Muscle of leg (tissue), 3 donors: ENCODE measurements at regions not wholly inside any gene's neighbourhood (a gene's known extent, or its start where the extent isn't known, plus 50 kb on each side); places are given as distances from the start of the nearest gene placed in this dataset.

Experiments
- DNase-seq: peaks from one replicate; pipeline ENCODE4 v3.0.0; 2013
- H3K27ac ChIP-seq: one replicate; pipeline ENCODE4 v1.5.1; 2013; ENCODE audit warnings: mild to moderate bottlenecking, low read length, control low read depth
- H3K27me3 ChIP-seq: one replicate; pipeline ENCODE4 v1.6.1; 2013; ENCODE audit warnings: low read length; ENCODE audit not compliant: control insufficient read depth, insufficient read depth
- H3K36me3 ChIP-seq: one replicate; pipeline ENCODE4 v1.6.1; 2013; ENCODE audit warnings: low read length; ENCODE audit not compliant: control insufficient read depth, insufficient read depth
- H3K4me1 ChIP-seq: one replicate; pipeline ENCODE4 v1.6.1; 2013; ENCODE audit warnings: low read length; ENCODE audit not compliant: control insufficient read depth, insufficient read depth
- H3K4me3 ChIP-seq: one replicate; pipeline ENCODE4 v1.5.1; 2013; ENCODE audit warnings: low read length, control low read depth
- H3K9me3 ChIP-seq: replicated peaks from 2 replicates; pipeline ENCODE4 v1.6.1; 2013; ENCODE audit warnings: low read depth, low read length; ENCODE audit not compliant: control insufficient read depth
- WGBS: methylation state at CpG from one replicate; pipeline ENCODE4 v1.1.5; 2013; ENCODE audit warnings: missing lambda C conversion rate; ENCODE audit not compliant: insufficient coverage; 5-methylcytosine and 5-hydroxymethylcytosine counted together

GRCh38 chr1:221827307-221827642, 85.4 kb upstream of the DUSP10 start:
- H3K4me3 ChIP-seq: no peak overlapping the region
- no peaks in the 10 kb centered on the region for H3K36me3 ChIP-seq
- DNase-seq: no peak
- no peaks in the 10 kb centered on the region for H3K27me3 ChIP-seq
- no CpG with 5 or more reads among the region's 1 CpG for whole genome bisulfite sequencing
- no peak overlapping the region for H3K27ac ChIP-seq
- H3K4me1 ChIP-seq: peaks cover 3% of the 10 kb centered on the region
- no peaks in the 10 kb centered on the region for H3K9me3 ChIP-seq

GRCh38 chr1:221824909-221825308, 83.0 kb upstream of the DUSP10 start:
- no peak for DNase-seq
- Histone ChIP-seq H3K4me3 (no peak overlapping the region), H3K27me3 (no peaks in the 10 kb centered on the region), H3K9me3 (no peaks in the 10 kb centered on the region), H3K27ac (no peak overlapping the region), H3K4me1 (peaks cover 3% of the 10 kb centered on the region), H3K36me3 (no peaks in the 10 kb centered on the region)
- WGBS: 80% methylated on average over 1 of the region's 1 CpG

- no peak overlapping the region for H3K27ac ChIP-seq
- no peaks in the 10 kb centered on the region for H3K36me3 ChIP-seq
- no peak for DNase-seq
- H3K9me3 ChIP-seq: no peaks in the 10 kb centered on the region
- H3K4me1 ChIP-seq: peaks cover 3% of the 10 kb centered on the region
- WGBS: 91% methylated on average over 2 of the region's 2 CpGs
- no peak overlapping the region for H3K4me3 ChIP-seq
- H3K27me3 ChIP-seq: no peaks in the 10 kb centered on the region
These were observed 82.1 kb upstream of the DUSP10 start for GRCh38 chr1:221824025-221824424.

GRCh38 chr1:221823561-221823960, 81.7 kb upstream of the DUSP10 start:
- 100% methylated on average over 1 of the region's 1 CpG for WGBS
- no peaks in the 10 kb centered on the region for H3K36me3 ChIP-seq
- peaks cover 3% of the 10 kb centered on the region for H3K4me1 ChIP-seq
- DNase-seq: no peak
- no peak overlapping the region for H3K4me3 ChIP-seq
- H3K9me3 ChIP-seq: no peaks in the 10 kb centered on the region
- no peaks in the 10 kb centered on the region for H3K27me3 ChIP-seq
- H3K27ac ChIP-seq: no peak overlapping the region

- WGBS: 100% methylated on average over 1 of the region's 4 CpGs
- no peak overlapping the region for H3K27ac ChIP-seq
- peaks cover 3% of the 10 kb centered on the region for H3K4me1 ChIP-seq
- H3K27me3 ChIP-seq: no peaks in the 10 kb centered on the region
- no peaks in the 10 kb centered on the region for H3K9me3 ChIP-seq
- H3K4me3 ChIP-seq: no peak overlapping the region
- no peaks in the 10 kb centered on the region for H3K36me3 ChIP-seq
- DNase-seq: no peak
These were observed 81.3 kb upstream of the DUSP10 start for GRCh38 chr1:221823149-221823548.

GRCh38 chr1:221822591-221822990, 80.7 kb upstream of the DUSP10 start:
- no peaks in the 10 kb centered on the region for H3K27me3 ChIP-seq
- no peak for DNase-seq
- H3K4me3 ChIP-seq: no peak overlapping the region
- 86% methylated on average over 1 of the region's 3 CpGs for WGBS
- H3K9me3 ChIP-seq: no peaks in the 10 kb centered on the region
- peaks cover 3% of the 10 kb centered on the region for H3K4me1 ChIP-seq
- no peak overlapping the region for H3K27ac ChIP-seq
- H3K36me3 ChIP-seq: no peaks in the 10 kb centered on the region

- Histone ChIP-seq H3K27ac (no peak overlapping the region), H3K4me3 (no peak overlapping the region), H3K36me3 (no peaks in the 10 kb centered on the region), H3K9me3 (no peaks in the 10 kb centered on the region), H3K27me3 (no peaks in the 10 kb centered on the region), H3K4me1 (no peaks in the 10 kb centered on the region)
- no CpG with 5 or more reads among the region's 3 CpGs for WGBS
- no peak for DNase-seq
These were observed 75.0 kb upstream of the DUSP10 start for GRCh38 chr1:221816899-221817298.

GRCh38 chr1:221815660-221816059, 73.8 kb upstream of the DUSP10 start:
- Histone ChIP-seq H3K4me1 (no peaks in the 10 kb centered on the region), H3K27ac (no peak overlapping the region), H3K27me3 (no peaks in the 10 kb centered on the region), H3K4me3 (no peak overlapping the region), H3K36me3 (no peaks in the 10 kb centered on the region), H3K9me3 (no peaks in the 10 kb centered on the region)
- DNase-seq: no peak
- no CpG with 5 or more reads among the region's 1 CpG for WGBS

- Histone ChIP-seq H3K9me3 (no peaks in the 10 kb centered on the region), H3K36me3 (no peaks in the 10 kb centered on the region), H3K27me3 (no peaks in the 10 kb centered on the region), H3K27ac (no peak overlapping the region), H3K4me1 (no peaks in the 10 kb centered on the region), H3K4me3 (no peak overlapping the region)
- no CpG with 5 or more reads among the region's 1 CpG for WGBS
- DNase-seq: no peak
These were observed 72.0 kb upstream of the DUSP10 start for GRCh38 chr1:221813887-221814286.

GRCh38 chr1:221812905-221813597, 71.2 kb upstream of the DUSP10 start:
- DNase-seq: no peak
- WGBS: 79% methylated on average over 5 of the region's 8 CpGs

More at GRCh38 chr1:221812905-221813597, 71.2 kb upstream of the DUSP10 start:
- no peaks in the 10 kb centered on the region for H3K27me3 ChIP-seq
- H3K9me3 ChIP-seq: no peaks in the 10 kb centered on the region
- no peaks in the 10 kb centered on the region for H3K4me1 ChIP-seq
- H3K27ac ChIP-seq: no peak overlapping the region
- H3K36me3 ChIP-seq: no peaks in the 10 kb centered on the region
- no peak overlapping the region for H3K4me3 ChIP-seq
